ENCODE measurements at regions not wholly inside any gene's neighbourhood (a gene's known extent, or its start where the extent isn't known, plus 50 kb on each side); places are given as distances from the start of the nearest gene placed in this dataset.

DNA sequence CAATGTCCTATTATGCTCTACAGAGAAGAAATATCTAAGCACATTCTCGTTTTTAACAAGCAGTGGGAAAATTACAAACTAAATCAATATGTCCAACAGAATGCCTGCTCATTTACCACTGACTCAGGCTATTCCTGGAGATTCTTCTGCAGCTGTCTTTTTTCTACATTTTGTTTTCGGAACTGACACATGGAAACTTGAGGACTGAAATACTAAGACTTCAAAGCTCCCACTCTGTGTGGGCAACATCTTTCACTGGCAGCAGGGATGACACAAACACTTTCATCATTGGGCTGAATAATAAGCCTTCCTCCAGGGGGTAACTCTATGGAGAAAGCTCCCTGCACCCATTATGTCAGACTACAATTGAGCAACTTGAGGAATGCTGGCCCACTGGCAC lies 175.5 kb upstream of the NCAM2 start:
- Histone ChIP-seq H3K9me3 (no peaks in the 10 kb centered on the region), H3K27me3 (no peaks in the 10 kb centered on the region), H3K36me3 (ENCODE audit: low read depth, missing control alignments) (no peaks in the 10 kb centered on the region), H3K4me3 (no peak overlapping the region), H3K4me1 (no peaks in the 10 kb centered on the region), H3K27ac (no peak overlapping the region)
- TF ChIP-seq POLR2A (IDR thresholded peaks at IDR 0.05), result no peak
- TF ChIP-seq, protein P1, sequence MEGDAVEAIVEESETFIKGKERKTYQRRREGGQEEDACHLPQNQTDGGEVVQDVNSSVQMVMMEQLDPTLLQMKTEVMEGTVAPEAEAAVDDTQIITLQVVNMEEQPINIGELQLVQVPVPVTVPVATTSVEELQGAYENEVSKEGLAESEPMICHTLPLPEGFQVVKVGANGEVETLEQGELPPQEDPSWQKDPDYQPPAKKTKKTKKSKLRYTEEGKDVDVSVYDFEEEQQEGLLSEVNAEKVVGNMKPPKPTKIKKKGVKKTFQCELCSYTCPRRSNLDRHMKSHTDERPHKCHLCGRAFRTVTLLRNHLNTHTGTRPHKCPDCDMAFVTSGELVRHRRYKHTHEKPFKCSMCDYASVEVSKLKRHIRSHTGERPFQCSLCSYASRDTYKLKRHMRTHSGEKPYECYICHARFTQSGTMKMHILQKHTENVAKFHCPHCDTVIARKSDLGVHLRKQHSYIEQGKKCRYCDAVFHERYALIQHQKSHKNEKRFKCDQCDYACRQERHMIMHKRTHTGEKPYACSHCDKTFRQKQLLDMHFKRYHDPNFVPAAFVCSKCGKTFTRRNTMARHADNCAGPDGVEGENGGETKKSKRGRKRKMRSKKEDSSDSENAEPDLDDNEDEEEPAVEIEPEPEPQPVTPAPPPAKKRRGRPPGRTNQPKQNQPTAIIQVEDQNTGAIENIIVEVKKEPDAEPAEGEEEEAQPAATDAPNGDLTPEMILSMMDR (IDR thresholded peaks at IDR 0.05), result no peak
- no peak for DNase-seq
- intact Hi-C loops (cut with DNase I; ENCODE audit: low total_unique reads), result no loop called here
- 58 to 63% methylated on average over 2 of the region's 2 CpGs for WGBS, 2 donors

DNA sequence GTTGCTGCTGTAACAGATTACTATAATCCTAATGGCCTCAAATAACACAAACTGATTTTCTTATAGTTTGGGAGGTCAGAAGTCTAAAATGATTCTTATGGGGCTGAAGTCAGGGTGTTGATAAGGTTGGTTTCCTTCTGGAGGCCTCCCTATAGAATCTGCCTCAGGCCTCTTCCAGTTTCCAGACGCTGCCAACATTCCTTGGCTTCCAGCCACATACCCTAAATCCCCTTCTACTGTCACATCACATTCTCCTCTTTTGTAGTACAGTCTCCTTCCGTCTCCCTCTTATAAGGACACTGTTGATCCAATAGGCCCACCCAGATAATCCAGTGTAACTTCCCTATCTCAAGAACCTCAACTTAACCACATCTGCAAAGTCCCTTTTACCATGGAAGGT lies 145.3 kb upstream of the NCAM2 start:
- no peaks in the 10 kb centered on the region for H3K9me3 ChIP-seq
- no peak overlapping the region for H3K4me3 ChIP-seq
- no peaks in the 10 kb centered on the region for H3K27me3 ChIP-seq
- intact Hi-C loops (cut with DNase I; ENCODE audit: low total_unique reads), result no loop called here
- H3K4me1 ChIP-seq, result no peaks in the 10 kb centered on the region
- H3K27ac ChIP-seq, result no peak overlapping the region
- TF ChIP-seq POLR2A (IDR thresholded peaks at IDR 0.05), result no peak
- TF ChIP-seq, protein P1 (IDR thresholded peaks at IDR 0.05), result no peak
- 53 to 59% methylated on average over 2 of the region's 2 CpGs for WGBS, 2 donors
- no peak for DNase-seq
- no peaks in the 10 kb centered on the region for H3K36me3 ChIP-seq (ENCODE audit: low read depth, missing control alignments)

GRCh38 chr21:20856926-20857325 lies 141.3 kb upstream of the NCAM2 start:
- no peaks in the 10 kb centered on the region for H3K27me3 ChIP-seq
- intact Hi-C loops (cut with DNase I; ENCODE audit: low total_unique reads), result no loop called here
- no peaks in the 10 kb centered on the region for H3K4me1 ChIP-seq
- no peak overlapping the region for H3K4me3 ChIP-seq
- H3K9me3 ChIP-seq, result no peaks in the 10 kb centered on the region
- DNase-seq, result no peak
- no peak overlapping the region for H3K27ac ChIP-seq
- H3K36me3 ChIP-seq (ENCODE audit: low read depth, missing control alignments), result no peaks in the 10 kb centered on the region
- TF ChIP-seq, protein P1 (IDR thresholded peaks at IDR 0.05), result no peak
- TF ChIP-seq POLR2A (IDR thresholded peaks at IDR 0.05), result no peak
- WGBS, 2 donors, result 44 to 52% methylated on average over 5 of the region's 5 CpGs

GRCh38 chr21:20874202-20874601 lies 124.0 kb upstream of the NCAM2 start:
- 90 to 93% methylated on average over 1 of the region's 1 CpG for WGBS, 2 donors
- intact Hi-C loops (cut with DNase I; ENCODE audit: low total_unique reads), result no loop called here
- Histone ChIP-seq H3K4me3 (no peak overlapping the region), H3K27me3 (no peaks in the 10 kb centered on the region), H3K27ac (no peak overlapping the region), H3K9me3 (no peaks in the 10 kb centered on the region), H3K4me1 (no peaks in the 10 kb centered on the region), H3K36me3 (ENCODE audit: low read depth, missing control alignments) (no peaks in the 10 kb centered on the region)
- DNase-seq, result no peak
- no peak for TF ChIP-seq POLR2A (IDR thresholded peaks at IDR 0.05)
- TF ChIP-seq, protein P1 (IDR thresholded peaks at IDR 0.05), result no peak

DNA sequence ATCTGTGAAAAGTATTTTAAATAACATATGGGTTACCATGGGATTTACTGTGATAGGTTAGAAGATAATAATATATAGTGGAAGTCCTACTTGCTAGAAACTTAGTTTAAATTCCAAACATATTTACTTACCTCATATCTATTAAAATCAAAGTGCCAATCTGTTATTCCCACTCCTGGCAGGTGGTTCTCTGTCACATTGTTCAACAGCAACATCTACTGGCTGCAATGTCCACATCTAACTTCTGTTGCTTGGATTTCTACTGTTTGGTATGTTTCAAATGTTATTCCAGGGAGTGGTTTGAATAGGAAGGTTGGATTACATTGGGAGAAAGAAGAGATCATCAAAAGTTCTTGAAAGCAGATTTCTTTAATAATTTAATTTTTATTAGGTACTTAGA lies 122.5 kb upstream of the NCAM2 start:
- TF ChIP-seq, protein P1 (IDR thresholded peaks at IDR 0.05), result no peak
- TF ChIP-seq POLR2A (IDR thresholded peaks at IDR 0.05), result no peak
- H3K4me3 ChIP-seq, result no peak overlapping the region
- intact Hi-C loops (cut with DNase I; ENCODE audit: low total_unique reads), result no loop called here
- DNase-seq, result no peak
- no peaks in the 10 kb centered on the region for H3K36me3 ChIP-seq (ENCODE audit: low read depth, missing control alignments)
- H3K27me3 ChIP-seq, result no peaks in the 10 kb centered on the region
- no peaks in the 10 kb centered on the region for H3K4me1 ChIP-seq
- no peaks in the 10 kb centered on the region for H3K9me3 ChIP-seq
- H3K27ac ChIP-seq, result no peak overlapping the region
